ENCODE measurements at regions not wholly inside any gene's neighbourhood (a gene's known extent, or its start where the extent isn't known, plus 50 kb on each side); places are given as distances from the start of the nearest gene placed in this dataset.
A peak's percentile ranks its signal among the peaks of the same experiment; 100 is the strongest.

GRCh38 chr2:138090330-138090729, 126.1 kb downstream of the HNMT start:
- TF ChIP-seq, protein P1, sequence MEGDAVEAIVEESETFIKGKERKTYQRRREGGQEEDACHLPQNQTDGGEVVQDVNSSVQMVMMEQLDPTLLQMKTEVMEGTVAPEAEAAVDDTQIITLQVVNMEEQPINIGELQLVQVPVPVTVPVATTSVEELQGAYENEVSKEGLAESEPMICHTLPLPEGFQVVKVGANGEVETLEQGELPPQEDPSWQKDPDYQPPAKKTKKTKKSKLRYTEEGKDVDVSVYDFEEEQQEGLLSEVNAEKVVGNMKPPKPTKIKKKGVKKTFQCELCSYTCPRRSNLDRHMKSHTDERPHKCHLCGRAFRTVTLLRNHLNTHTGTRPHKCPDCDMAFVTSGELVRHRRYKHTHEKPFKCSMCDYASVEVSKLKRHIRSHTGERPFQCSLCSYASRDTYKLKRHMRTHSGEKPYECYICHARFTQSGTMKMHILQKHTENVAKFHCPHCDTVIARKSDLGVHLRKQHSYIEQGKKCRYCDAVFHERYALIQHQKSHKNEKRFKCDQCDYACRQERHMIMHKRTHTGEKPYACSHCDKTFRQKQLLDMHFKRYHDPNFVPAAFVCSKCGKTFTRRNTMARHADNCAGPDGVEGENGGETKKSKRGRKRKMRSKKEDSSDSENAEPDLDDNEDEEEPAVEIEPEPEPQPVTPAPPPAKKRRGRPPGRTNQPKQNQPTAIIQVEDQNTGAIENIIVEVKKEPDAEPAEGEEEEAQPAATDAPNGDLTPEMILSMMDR (conservative IDR thresholded peaks at IDR 0.05) = peak; percentile 68
- no peak for TF ChIP-seq EZH2 (IDR thresholded peaks at IDR 0.05; ENCODE audit: low read depth)
